Stimulated activated memory B cell treated with anti-CD40 and anti-IgM and Interleukin-4, amounts not matched to agents 10 μg/mL and 1 μg/mL and 100 μg/mL, for 72 hours (primary cell): ENCODE measurements at regions not wholly inside any gene's neighbourhood (a gene's known extent, or its start where the extent isn't known, plus 50 kb on each side); places are given as distances from the start of the nearest gene placed in this dataset.

Source experiments
- ATAC-seq: fragments of 150-1000 bp; cut with Tn5 transposase; 2 replicates; pipeline ENCODE4 v1.10.0; 2021
- H3K27ac Mint-ChIP-seq: one replicate; pipeline ENCODE4 v1.8.0; 2022; ENCODE audit warnings: mild to moderate bottlenecking, mixed read lengths
- H3K27me3 Mint-ChIP-seq: one replicate; pipeline ENCODE4 v1.8.0; 2022; ENCODE audit warnings: mixed read lengths
- H3K36me3 Mint-ChIP-seq: one replicate; pipeline ENCODE4 v1.8.0; 2022; ENCODE audit warnings: mixed read lengths
- H3K4me1 Mint-ChIP-seq: one replicate; pipeline ENCODE4 v1.8.0; 2022; ENCODE audit warnings: mixed read lengths
- H3K4me3 Mint-ChIP-seq: one replicate; pipeline ENCODE4 v1.8.0; 2022; ENCODE audit warnings: mild to moderate bottlenecking, moderate library complexity, mixed read lengths
- H3K9me3 Mint-ChIP-seq: one replicate; pipeline ENCODE4 v1.8.0; 2022; ENCODE audit warnings: mixed read lengths

DNA sequence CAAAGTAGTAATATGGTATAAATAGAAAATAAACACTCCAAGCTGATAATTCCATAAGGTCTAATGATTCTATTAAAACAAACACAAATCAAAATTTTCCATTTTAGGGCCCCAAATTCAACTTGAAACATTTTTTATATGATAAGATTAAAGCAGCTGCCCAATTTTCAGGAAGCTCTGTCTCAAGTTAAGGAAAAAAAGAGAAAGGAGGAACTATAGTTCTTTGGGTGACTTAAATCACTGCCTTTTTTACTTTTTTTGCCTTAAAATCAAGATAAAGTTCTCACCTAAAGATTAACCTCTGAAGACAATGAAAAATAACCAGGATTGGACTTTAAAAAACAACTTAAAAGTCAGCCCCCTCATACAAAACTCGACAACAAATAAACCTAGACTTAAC, 76.0 kb upstream of the IFNE start:
- Mint-ChIP-seq H3K4me3 (no peak overlapping the region), H3K27ac (no peak overlapping the region), H3K27me3 (peaks cover 40% of the 10 kb centered on the region), H3K4me1 (peaks cover 14% of the 10 kb centered on the region), H3K36me3 (no peaks in the 10 kb centered on the region), H3K9me3 (no peaks in the 10 kb centered on the region)
- no peak for ATAC-seq

DNA sequence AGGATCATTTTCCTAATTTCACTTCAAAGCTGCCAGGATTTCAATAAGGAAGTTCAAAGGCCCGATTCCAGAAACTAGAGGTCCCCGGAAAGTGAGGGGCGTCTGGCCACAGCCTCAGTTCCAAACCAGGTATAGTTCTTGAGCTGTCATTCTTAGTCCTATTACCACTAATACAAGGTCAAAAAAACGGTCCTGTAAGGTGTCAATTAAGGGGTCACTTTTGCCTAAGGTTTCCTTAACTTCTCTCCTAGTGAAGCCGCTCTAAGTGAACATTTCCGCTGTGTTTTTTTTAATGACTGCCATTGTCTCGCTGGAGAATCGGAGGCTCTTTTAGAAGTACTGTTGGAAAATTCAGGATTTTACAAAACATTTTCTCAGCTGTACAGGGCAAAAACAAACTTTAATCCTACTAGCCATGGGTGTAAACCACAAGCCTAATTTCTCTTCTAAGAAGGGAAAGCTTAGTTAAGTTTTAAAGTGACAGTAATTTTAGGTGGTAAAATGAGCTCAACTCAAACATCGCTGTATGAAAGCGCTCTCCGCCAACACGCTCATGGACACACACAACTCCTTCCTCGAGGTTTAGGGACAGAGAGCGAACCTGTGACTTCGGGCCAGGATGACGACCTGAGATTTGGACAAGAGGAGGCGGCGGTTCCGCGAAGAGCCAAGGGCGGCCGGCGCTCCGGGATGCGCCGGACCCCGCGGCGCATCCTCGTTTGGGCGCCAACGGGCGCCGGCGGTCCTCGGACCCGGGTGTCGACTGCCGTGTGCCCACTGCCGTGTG, 76.7 kb upstream of the IFNE start:
- ATAC-seq: no peak
- peaks cover 14% of the 10 kb centered on the region for H3K4me1 Mint-ChIP-seq
- H3K9me3 Mint-ChIP-seq: no peaks in the 10 kb centered on the region
- H3K27ac Mint-ChIP-seq: no peak overlapping the region
- peak overlapping the region; percentile 69 for H3K4me3 Mint-ChIP-seq
- no peaks in the 10 kb centered on the region for H3K36me3 Mint-ChIP-seq
- peaks cover 42% of the 10 kb centered on the region for H3K27me3 Mint-ChIP-seq

DNA sequence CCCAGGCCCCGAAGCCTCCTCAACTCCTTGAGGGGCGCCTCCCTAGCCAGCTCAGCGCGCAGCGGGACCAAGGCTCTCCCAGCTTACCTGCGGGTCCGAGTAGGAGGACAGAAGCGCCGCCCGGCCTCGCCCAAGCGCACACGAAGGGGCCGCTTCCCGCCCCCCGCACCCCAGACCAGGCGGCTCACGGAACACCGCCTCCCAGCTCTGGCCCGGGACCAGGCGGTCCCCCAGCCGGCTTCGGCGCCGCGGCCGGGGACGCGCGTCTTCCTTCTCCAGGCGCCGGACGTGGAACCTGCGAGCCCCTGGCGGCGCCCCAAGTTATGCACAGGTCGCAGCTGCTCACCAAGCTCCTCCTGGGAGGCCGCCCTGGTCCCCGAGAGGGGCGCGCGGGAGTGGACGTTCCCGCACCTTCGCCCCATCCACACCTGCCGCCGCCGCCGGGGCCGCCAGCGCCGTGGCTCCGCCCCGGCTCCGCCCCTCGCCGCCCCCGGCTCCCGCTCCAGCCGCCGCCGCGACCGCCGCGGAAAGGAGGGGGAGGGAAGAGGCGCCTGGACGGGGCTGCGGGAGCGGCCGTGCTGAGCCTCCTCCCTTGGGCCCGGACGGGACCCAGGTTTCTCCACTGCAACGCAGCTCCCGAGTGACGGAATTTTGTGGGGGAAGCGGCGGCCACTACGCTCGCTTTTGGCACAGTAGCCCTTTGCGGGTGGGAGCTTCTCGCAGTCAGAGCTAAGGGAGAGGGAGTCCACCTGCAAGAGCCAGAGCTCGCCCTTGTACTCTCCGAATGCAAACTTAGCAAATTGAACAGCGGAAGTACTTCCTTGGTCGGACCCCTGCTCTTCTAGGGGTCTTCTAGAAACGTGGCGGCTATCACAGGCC, 77.5 kb upstream of the IFNE start:
- ATAC-seq: peak; percentile 64
- Mint-ChIP-seq H3K36me3 (no peaks in the 10 kb centered on the region), H3K4me1 (peaks cover 14% of the 10 kb centered on the region), H3K4me3 (peak overlapping the region; percentile 73), H3K27me3 (peaks cover 50% of the 10 kb centered on the region), H3K9me3 (no peaks in the 10 kb centered on the region), H3K27ac (no peak overlapping the region)

GRCh38 chr9:21560281-21560745, 78.2 kb upstream of the IFNE start:
- Mint-ChIP-seq H3K9me3 (no peaks in the 10 kb centered on the region), H3K4me3 (peak overlapping the region; percentile 73), H3K36me3 (no peaks in the 10 kb centered on the region), H3K27me3 (peaks cover 56% of the 10 kb centered on the region), H3K27ac (no peak overlapping the region), H3K4me1 (peaks cover 14% of the 10 kb centered on the region)
- no peak for ATAC-seq

- H3K4me3 Mint-ChIP-seq: no peak overlapping the region
- no peak overlapping the region for H3K27ac Mint-ChIP-seq
- no peak for ATAC-seq
- no peaks in the 10 kb centered on the region for H3K36me3 Mint-ChIP-seq
- no peaks in the 10 kb centered on the region for H3K9me3 Mint-ChIP-seq
- H3K27me3 Mint-ChIP-seq: peaks cover 65% of the 10 kb centered on the region
- H3K4me1 Mint-ChIP-seq: peaks cover 14% of the 10 kb centered on the region
Observed at GRCh38 chr9:21561502-21561901, 79.4 kb upstream of the IFNE start.

GRCh38 chr9:21564175-21564574, 82.1 kb upstream of the IFNE start:
- peaks cover 47% of the 10 kb centered on the region for H3K27me3 Mint-ChIP-seq
- no peak overlapping the region for H3K4me3 Mint-ChIP-seq

GRCh38 chr9:21565155-21565554, 83.0 kb upstream of the IFNE start:
- peaks cover 43% of the 10 kb centered on the region for H3K27me3 Mint-ChIP-seq
- H3K36me3 Mint-ChIP-seq: no peaks in the 10 kb centered on the region
- no peaks in the 10 kb centered on the region for H3K9me3 Mint-ChIP-seq
- H3K27ac Mint-ChIP-seq: no peak overlapping the region
- no peak for ATAC-seq
- no peak overlapping the region for H3K4me3 Mint-ChIP-seq
- peaks cover 4% of the 10 kb centered on the region for H3K4me1 Mint-ChIP-seq

More at GRCh38 chr9:21564175-21564574, 82.1 kb upstream of the IFNE start:
- Mint-ChIP-seq H3K4me1 (peaks cover 6% of the 10 kb centered on the region), H3K9me3 (no peaks in the 10 kb centered on the region), H3K27ac (no peak overlapping the region), H3K36me3 (no peaks in the 10 kb centered on the region)
- no peak for ATAC-seq

- Mint-ChIP-seq H3K4me1 (no peaks in the 10 kb centered on the region), H3K27me3 (peaks cover 37% of the 10 kb centered on the region)
Observed at GRCh38 chr9:21567926-21568325, 85.8 kb upstream of the IFNE start.

GRCh38 chr9:21568484-21568883, 86.4 kb upstream of the IFNE start:
- no peak for ATAC-seq
- Mint-ChIP-seq H3K36me3 (no peaks in the 10 kb centered on the region), H3K9me3 (no peaks in the 10 kb centered on the region), H3K4me3 (no peak overlapping the region), H3K27me3 (peaks cover 37% of the 10 kb centered on the region), H3K27ac (no peak overlapping the region), H3K4me1 (no peaks in the 10 kb centered on the region)

More at GRCh38 chr9:21567926-21568325, 85.8 kb upstream of the IFNE start:
- ATAC-seq: no peak
- no peaks in the 10 kb centered on the region for H3K9me3 Mint-ChIP-seq
- H3K4me3 Mint-ChIP-seq: no peak overlapping the region
- H3K27ac Mint-ChIP-seq: no peak overlapping the region
- no peaks in the 10 kb centered on the region for H3K36me3 Mint-ChIP-seq

DNA sequence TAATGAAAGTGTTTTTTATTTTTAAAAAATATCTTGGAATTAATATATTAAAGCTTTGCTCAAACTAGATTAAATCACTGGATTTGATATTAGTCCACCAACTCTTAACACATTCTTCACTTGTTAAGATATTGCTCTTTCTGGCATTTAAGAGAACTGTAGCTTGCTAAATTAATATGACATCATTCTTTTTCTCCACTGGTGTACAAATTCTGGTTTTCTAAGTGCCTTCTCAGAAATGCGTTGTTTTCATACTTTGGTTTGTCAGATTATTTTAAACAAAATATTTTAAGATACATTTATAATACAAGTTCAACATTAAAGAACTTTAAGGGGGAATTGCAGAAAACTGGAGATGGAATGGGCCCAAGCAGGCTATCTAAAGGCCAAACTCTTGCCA, 87.6 kb upstream of the IFNE start:
- Mint-ChIP-seq H3K27ac (no peak overlapping the region), H3K27me3 (peaks cover 26% of the 10 kb centered on the region), H3K9me3 (no peaks in the 10 kb centered on the region), H3K4me1 (no peaks in the 10 kb centered on the region), H3K4me3 (no peak overlapping the region), H3K36me3 (no peaks in the 10 kb centered on the region)
- ATAC-seq: no peak

DNA sequence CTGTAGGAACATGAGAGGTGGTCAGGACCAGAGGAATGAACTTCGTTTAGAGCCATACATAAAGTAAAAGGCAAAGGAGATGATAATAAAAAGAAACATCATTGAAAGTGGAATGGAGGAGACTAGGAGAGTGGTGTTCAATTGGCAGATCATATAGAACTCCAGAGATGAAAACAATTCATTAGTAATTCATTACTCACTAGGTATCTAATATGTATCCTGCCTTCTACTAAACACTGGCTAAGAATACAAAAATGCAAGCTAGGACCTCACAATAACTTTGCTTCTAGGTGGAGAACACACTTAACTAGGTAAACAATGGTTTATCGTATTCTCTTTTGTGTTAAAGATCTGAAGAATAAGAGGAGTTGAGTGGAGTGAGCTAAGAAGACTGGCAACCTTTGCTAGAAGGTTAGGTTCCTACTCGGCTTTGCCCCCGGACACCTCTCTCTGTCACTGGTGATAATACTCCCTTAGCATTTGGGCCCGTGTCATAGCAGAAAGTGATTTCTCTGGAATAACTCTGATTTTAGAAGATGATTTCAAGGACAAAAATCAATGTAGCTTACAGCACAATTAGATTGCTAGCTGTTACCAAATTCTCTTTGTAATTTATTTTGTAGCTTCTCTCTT, 88.6 kb upstream of the IFNE start:
- Mint-ChIP-seq H3K4me3 (no peak overlapping the region), H3K27ac (no peak overlapping the region), H3K4me1 (no peaks in the 10 kb centered on the region), H3K9me3 (no peaks in the 10 kb centered on the region), H3K27me3 (peaks cover 17% of the 10 kb centered on the region), H3K36me3 (no peaks in the 10 kb centered on the region)
- ATAC-seq: no peak

- H3K27ac Mint-ChIP-seq: no peak overlapping the region
- H3K27me3 Mint-ChIP-seq: no peaks in the 10 kb centered on the region
- H3K4me1 Mint-ChIP-seq: peaks cover 17% of the 10 kb centered on the region
- H3K36me3 Mint-ChIP-seq: no peaks in the 10 kb centered on the region
- no peaks in the 10 kb centered on the region for H3K9me3 Mint-ChIP-seq
- no peak for ATAC-seq
- H3K4me3 Mint-ChIP-seq: no peak overlapping the region
Observed at GRCh38 chr9:21574261-21574660, 92.1 kb upstream of the IFNE start.

- Mint-ChIP-seq H3K4me1 (peaks cover 17% of the 10 kb centered on the region), H3K36me3 (no peaks in the 10 kb centered on the region), H3K27ac (no peak overlapping the region), H3K9me3 (no peaks in the 10 kb centered on the region), H3K27me3 (peaks cover 8% of the 10 kb centered on the region), H3K4me3 (no peak overlapping the region)
- ATAC-seq: no peak
Observed at GRCh38 chr9:21576331-21577189, 94.4 kb upstream of the IFNE start.

- no peak for ATAC-seq
- no peak overlapping the region for H3K4me3 Mint-ChIP-seq
Observed at GRCh38 chr9:21579247-21579671, 97.1 kb upstream of the IFNE start.

More at GRCh38 chr9:21579247-21579671, 97.1 kb upstream of the IFNE start:
- Mint-ChIP-seq H3K27ac (no peak overlapping the region), H3K36me3 (no peaks in the 10 kb centered on the region), H3K9me3 (no peaks in the 10 kb centered on the region), H3K27me3 (peaks cover 8% of the 10 kb centered on the region), H3K4me1 (peaks cover 17% of the 10 kb centered on the region)
